Left kidney (tissue), 1 donor: ENCODE measurements at regions not wholly inside any gene's neighbourhood (a gene's known extent, or its start where the extent isn't known, plus 50 kb on each side); places are given as distances from the start of the nearest gene placed in this dataset.

Experiments used
- DNase-seq: peaks from one replicate; pipeline ENCODE4 v3.0.0-alpha.2; 2013

GRCh38 chr20:51266353-51266752 is 243.4 kb upstream of the KCNG1 start:
- DNase-seq: no peak

GRCh38 chr20:51265361-51265760 is 242.5 kb upstream of the KCNG1 start:
- no peak for DNase-seq

- DNase-seq: no peak
Observed at GRCh38 chr20:51262240-51262639, 239.3 kb upstream of the KCNG1 start.

GRCh38 chr20:51259455-51259854 is 236.5 kb upstream of the KCNG1 start:
- DNase-seq: no peak

- no peak for DNase-seq
Observed at GRCh38 chr20:51258582-51259165, 235.8 kb upstream of the KCNG1 start.

- no peak for DNase-seq
Observed at GRCh38 chr20:51255417-51255816, 232.5 kb upstream of the KCNG1 start.

- DNase-seq: no peak
Observed at GRCh38 chr20:51253280-51253679, 230.4 kb upstream of the KCNG1 start.

GRCh38 chr20:51249781-51250180 is 226.9 kb upstream of the KCNG1 start:
- DNase-seq: no peak

GRCh38 chr20:51249215-51249614 is 226.3 kb upstream of the KCNG1 start:
- no peak for DNase-seq

GRCh38 chr20:51244466-51244865 is 221.6 kb upstream of the KCNG1 start:
- DNase-seq: no peak

GRCh38 chr20:51238675-51239305 is 215.9 kb upstream of the KCNG1 start:
- no peak for DNase-seq

GRCh38 chr20:51237791-51238190 is 214.9 kb upstream of the KCNG1 start:
- no peak for DNase-seq

- DNase-seq: no peak
Observed at GRCh38 chr20:51237278-51237677, 214.4 kb upstream of the KCNG1 start.

GRCh38 chr20:51236421-51236820 is 213.5 kb upstream of the KCNG1 start:
- DNase-seq: no peak

GRCh38 chr20:51233345-51233744 is 210.4 kb upstream of the KCNG1 start:
- no peak for DNase-seq

- no peak for DNase-seq
Observed at GRCh38 chr20:51230727-51231126, 207.8 kb upstream of the KCNG1 start.

- no peak for DNase-seq
Observed at GRCh38 chr20:51228763-51229162, 205.9 kb upstream of the KCNG1 start.

- no peak for DNase-seq
Observed at GRCh38 chr20:51227744-51228143, 204.8 kb upstream of the KCNG1 start.

- no peak for DNase-seq
Observed at GRCh38 chr20:51223183-51223720, 200.3 kb upstream of the KCNG1 start.

GRCh38 chr20:51221791-51222408 is 199.0 kb upstream of the KCNG1 start:
- DNase-seq: no peak

GRCh38 chr20:51221103-51221502 is 198.2 kb upstream of the KCNG1 start:
- DNase-seq: no peak

- no peak for DNase-seq
Observed at GRCh38 chr20:51220293-51220706, 197.4 kb upstream of the KCNG1 start.

- DNase-seq: no peak
Observed at GRCh38 chr20:51219544-51219943, 196.6 kb upstream of the KCNG1 start.

- no peak for DNase-seq
Observed at GRCh38 chr20:51218603-51219002, 195.7 kb upstream of the KCNG1 start.
